T-cell (primary cell): ENCODE measurements at regions not wholly inside any gene's neighbourhood (a gene's known extent, or its start where the extent isn't known, plus 50 kb on each side); places are given as distances from the start of the nearest gene placed in this dataset.

Source experiments
- ATAC-seq, 4 experiments: fragments of 200-7000 bp in 3 of 4; fragments of 150-1000 bp in 1 of 4; cut with Tn5 transposase; replicated peaks in 1 of 4; 1 replicate in 3 of 4; 2 replicates in 1 of 4; pipeline ENCODE4 v1.10.0; 2021; ENCODE audit warnings: moderate library complexity in 3 of 4, mild to moderate bottlenecking in 2 of 4, moderate number of reproducible peaks in 1 of 4
- CTCF ChIA-PET, 2 donors: fragments of 300-600 bp; sonication (Branson Sonifier 250); formaldehyde crosslinking; loops; one replicate each; lab custom pipeline; 2022; ENCODE audit warnings: antibody characterized with exemption in 2 of 2; lab: Charles Lee
- POLR2A ChIA-PET, 2 donors: fragments of 300-600 bp; sonication (Branson Sonifier 250); formaldehyde crosslinking; loops; one replicate each; lab custom pipeline; 2022; ENCODE audit warnings: antibody characterized with exemption in 2 of 2; lab: Charles Lee
- DNase-seq, 35 experiments: peaks; one replicate each; pipeline versions ENCODE4 v3.0.0 to v3.0.0-alpha.2; 2013 to 2023
- H3K27ac ChIP-seq: one replicate; pipeline ENCODE4 v1.5.1; 2013; ENCODE audit warnings: low read length
- H3K27me3 ChIP-seq, 2 experiments: replicated peaks in 1 of 2; 1 replicate in 1 of 2; 2 replicates in 1 of 2; pipeline versions ENCODE4 v1.6.1 to v1.7.0; 2013; ENCODE audit warnings: low read length in 1 of 2, mixed read lengths in 1 of 2; ENCODE audit not compliant: control insufficient read depth in 2 of 2, insufficient read depth in 2 of 2; ENCODE audit errors: extremely low read depth in 1 of 2
- H3K36me3 ChIP-seq, 2 donors: 1 replicate in 1 of 2; 2 replicates in 1 of 2; pipeline versions ENCODE4 v1.6.1 to v1.7.0; 2013; ENCODE audit warnings: low read length in 1 of 2; ENCODE audit not compliant: control insufficient read depth in 2 of 2, insufficient read depth in 1 of 2; ENCODE audit errors: extremely low read depth in 1 of 2
- H3K4me1 ChIP-seq, 2 experiments: 1 replicate in 1 of 2; 2 replicates in 1 of 2; pipeline versions ENCODE4 v1.6.1 to v1.7.0; 2013; ENCODE audit warnings: low read length in 2 of 2, mixed read lengths in 1 of 2; ENCODE audit not compliant: insufficient read depth in 2 of 2, control insufficient read depth in 1 of 2; ENCODE audit errors: extremely low read depth in 1 of 2
- H3K4me3 ChIP-seq, 2 donors: 1 replicate in 1 of 2; 2 replicates in 1 of 2; pipeline versions ENCODE4 v1.5.1 to v1.7.0; 2013; ENCODE audit warnings: mild to moderate bottlenecking in 2 of 2, low read length in 1 of 2, moderate library complexity in 1 of 2; ENCODE audit not compliant: control insufficient read depth in 1 of 2; ENCODE audit errors: extremely low read depth in 1 of 2
- H3K9me3 ChIP-seq: 2 replicates; pipeline ENCODE4 v1.7.0; 2013
- H3K27ac Mint-ChIP-seq, 2 donors: one replicate each; pipeline ENCODE4 v1.8.0; 2020 to 2021; ENCODE audit warnings: mild to moderate bottlenecking in 2 of 2, mixed read lengths in 2 of 2
- H3K27me3 Mint-ChIP-seq, 2 donors: one replicate each; pipeline ENCODE4 v1.8.0; 2021 to 2022; ENCODE audit warnings: mixed read lengths in 2 of 2
- H3K36me3 Mint-ChIP-seq: one replicate; pipeline ENCODE4 v1.8.0; 2021; ENCODE audit warnings: mixed read lengths
- H3K4me1 Mint-ChIP-seq, 3 donors: one replicate each; pipeline ENCODE4 v1.8.0; 2020 to 2022; ENCODE audit warnings: mixed read lengths in 3 of 3, mild to moderate bottlenecking in 1 of 3
- H3K4me3 Mint-ChIP-seq, 3 donors: one replicate each; pipeline ENCODE4 v1.8.0; 2020 to 2022; ENCODE audit warnings: mild to moderate bottlenecking in 3 of 3, mixed read lengths in 3 of 3, moderate library complexity in 3 of 3
- H3K9me3 Mint-ChIP-seq, 3 donors: one replicate each; pipeline ENCODE4 v1.8.0; 2020 to 2022; ENCODE audit warnings: mixed read lengths in 3 of 3
- WGBS: methylation state at CpG from one replicate; pipeline ENCODE4 v1.1.5; 2013; ENCODE audit warnings: missing lambda C conversion rate; ENCODE audit not compliant: insufficient coverage; 5-methylcytosine and 5-hydroxymethylcytosine counted together

GRCh38 chr19:32178956-32179355 is 166.5 kb upstream of the ZNF507 start:
- H3K27me3 Mint-ChIP-seq: no peaks in the 10 kb centered on the region
- ChIA-PET CTCF (no interaction called here), POLR2A (no interaction called here)
- H3K4me1 ChIP-seq: no peaks in the 10 kb centered on the region
- 76% methylated on average over 7 of the region's 7 CpGs for WGBS
- no peak overlapping the region for H3K4me3 Mint-ChIP-seq
- H3K27me3 ChIP-seq: peaks cover 0 to 12% of the 10 kb centered on the region in 2 experiments
- no peak overlapping the region for H3K27ac ChIP-seq
- DNase-seq: no peak
- H3K27ac Mint-ChIP-seq: no peak overlapping the region
- no peaks in the 10 kb centered on the region for H3K9me3 Mint-ChIP-seq
- no peaks in the 10 kb centered on the region for H3K36me3 ChIP-seq
- no peak overlapping the region for H3K4me3 ChIP-seq
- H3K36me3 Mint-ChIP-seq: no peaks in the 10 kb centered on the region
- H3K9me3 ChIP-seq: no peaks in the 10 kb centered on the region
- H3K4me1 Mint-ChIP-seq: no peaks in the 10 kb centered on the region
- ATAC-seq: no peak

GRCh38 chr19:32181216-32181920 is 164.0 kb upstream of the ZNF507 start:
- no peak for DNase-seq
- WGBS: 90% methylated on average over 8 of the region's 13 CpGs
- no peaks in the 10 kb centered on the region for H3K4me1 Mint-ChIP-seq

GRCh38 chr19:32186542-32187330 is 158.7 kb upstream of the ZNF507 start:
- ChIA-PET CTCF (no interaction called here), POLR2A (no interaction called here)
- 79% methylated on average over 4 of the region's 6 CpGs for WGBS
- peaks cover 0 to 5% (median 0%) of the 10 kb centered on the region in 3 donors for H3K9me3 Mint-ChIP-seq
- Histone ChIP-seq H3K4me3 (no peak overlapping the region), H3K27me3 (peaks cover 0 to 11% of the 10 kb centered on the region in 2 experiments), H3K4me1 (no peaks in the 10 kb centered on the region), H3K36me3 (no peaks in the 10 kb centered on the region), H3K27ac (no peak overlapping the region), H3K9me3 (no peaks in the 10 kb centered on the region)
- no peak for DNase-seq
- H3K27me3 Mint-ChIP-seq: peaks cover 0 to 2% of the 10 kb centered on the region in 2 donors
- H3K36me3 Mint-ChIP-seq: no peaks in the 10 kb centered on the region
- H3K4me3 Mint-ChIP-seq: no peak overlapping the region
- H3K4me1 Mint-ChIP-seq: no peaks in the 10 kb centered on the region
- ATAC-seq: no peak
- no peak overlapping the region for H3K27ac Mint-ChIP-seq

More at GRCh38 chr19:32181216-32181920, 164.0 kb upstream of the ZNF507 start:
- H3K27me3 Mint-ChIP-seq: no peaks in the 10 kb centered on the region
- POLR2A ChIA-PET: no interaction called here
- CTCF ChIA-PET: no interaction called here
- no peak overlapping the region for H3K4me3 Mint-ChIP-seq
- Histone ChIP-seq H3K27me3 (peaks cover 0 to 12% of the 10 kb centered on the region in 2 experiments), H3K36me3 (no peaks in the 10 kb centered on the region), H3K27ac (no peak overlapping the region), H3K4me3 (no peak overlapping the region), H3K4me1 (no peaks in the 10 kb centered on the region), H3K9me3 (no peaks in the 10 kb centered on the region)
- peaks cover 0 to 5% (median 0%) of the 10 kb centered on the region in 3 donors for H3K9me3 Mint-ChIP-seq
- no peak overlapping the region for H3K27ac Mint-ChIP-seq
- ATAC-seq: no peak
- no peaks in the 10 kb centered on the region for H3K36me3 Mint-ChIP-seq

DNA sequence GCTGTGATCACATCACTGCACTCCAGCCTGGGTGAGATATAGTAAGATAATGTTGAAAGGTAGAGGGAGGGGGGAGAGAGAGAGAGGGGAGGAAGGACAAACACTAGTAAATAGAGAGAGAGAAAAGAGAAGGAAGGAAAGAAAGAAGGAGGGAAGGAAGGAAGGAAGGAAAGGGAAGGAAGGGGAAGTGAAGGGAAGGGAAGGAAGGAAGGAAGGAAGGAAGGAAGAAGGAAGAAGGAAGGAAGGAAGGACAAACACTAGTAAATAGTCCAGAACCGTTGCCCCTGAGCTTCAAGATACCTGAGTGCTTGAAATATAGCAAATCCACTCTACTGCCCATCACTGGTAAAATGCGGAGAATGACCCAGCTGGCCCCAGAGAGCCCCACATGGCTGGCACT is 156.5 kb upstream of the ZNF507 start:
- ATAC-seq (no peak), DNase-seq (no peak)
- Histone ChIP-seq H3K27me3 (peaks cover 0 to 12% of the 10 kb centered on the region in 2 experiments), H3K4me3 (no peak overlapping the region), H3K4me1 (no peaks in the 10 kb centered on the region), H3K27ac (no peak overlapping the region), H3K36me3 (no peaks in the 10 kb centered on the region), H3K9me3 (no peaks in the 10 kb centered on the region)
- POLR2A ChIA-PET: no interaction called here
- H3K36me3 Mint-ChIP-seq: no peaks in the 10 kb centered on the region
- no CpG with 5 or more reads among the region's 2 CpGs for WGBS
- H3K9me3 Mint-ChIP-seq: peaks cover 0 to 5% (median 0%) of the 10 kb centered on the region in 3 donors
- CTCF ChIA-PET: no interaction called here
- H3K4me1 Mint-ChIP-seq: no peaks in the 10 kb centered on the region
- H3K27ac Mint-ChIP-seq: no peak overlapping the region
- H3K27me3 Mint-ChIP-seq: peaks cover 0 to 2% of the 10 kb centered on the region in 2 donors
- H3K4me3 Mint-ChIP-seq: no peak overlapping the region

GRCh38 chr19:32189956-32190706 is 155.3 kb upstream of the ZNF507 start:
- no peaks in the 10 kb centered on the region for H3K9me3 ChIP-seq
- Mint-ChIP-seq H3K9me3 (peaks cover 0 to 4% (median 2%) of the 10 kb centered on the region in 3 donors), H3K27me3 (peaks cover 0 to 2% of the 10 kb centered on the region in 2 donors), H3K27ac (no peak overlapping the region), H3K36me3 (no peaks in the 10 kb centered on the region), H3K4me1 (no peaks in the 10 kb centered on the region), H3K4me3 (no peak overlapping the region)
- peaks cover 0 to 12% of the 10 kb centered on the region in 2 experiments for H3K27me3 ChIP-seq
- CTCF ChIA-PET: interaction anchor here in 1 of 2 donors (0.6 kb wide), 1 partner anchor 33 kb away, joined by 4 read pairs; no protein-coding TSS in a partner anchor
- DNase-seq (no peak), ATAC-seq (no peak)
- H3K4me1 ChIP-seq: no peaks in the 10 kb centered on the region
- POLR2A ChIA-PET: interaction anchor here in 1 of 2 donors (0.6 kb wide), 1 partner anchor 10 kb away, joined by 4 read pairs; no protein-coding TSS in a partner anchor
- H3K36me3 ChIP-seq: no peaks in the 10 kb centered on the region
- WGBS: 50% methylated on average over 1 of the region's 6 CpGs
- no peak overlapping the region for H3K27ac ChIP-seq
- no peak overlapping the region for H3K4me3 ChIP-seq

DNA sequence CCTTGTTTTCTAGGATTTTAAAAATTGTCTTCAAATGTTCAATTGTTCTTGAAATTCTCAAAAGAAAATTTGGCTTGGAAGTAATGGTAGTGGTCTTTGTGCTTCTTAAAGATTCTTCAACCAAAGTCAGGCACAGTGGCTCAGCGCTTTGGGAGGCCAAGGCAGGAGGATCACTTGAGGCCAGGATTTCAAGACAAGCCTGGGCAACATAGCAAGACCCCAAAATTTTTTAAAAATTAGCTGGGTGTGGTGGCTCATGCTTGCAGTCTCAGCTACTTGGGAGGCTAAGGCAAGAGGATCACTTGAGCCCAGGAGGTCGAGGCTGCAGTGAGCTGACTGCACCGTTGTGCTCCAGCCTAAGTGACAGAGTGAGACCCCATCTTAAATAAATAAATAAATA is 153.5 kb upstream of the ZNF507 start:
- no peak overlapping the region for H3K4me3 Mint-ChIP-seq
- CTCF ChIA-PET: no interaction called here
- Histone ChIP-seq H3K4me3 (no peak overlapping the region), H3K36me3 (no peaks in the 10 kb centered on the region), H3K4me1 (no peaks in the 10 kb centered on the region), H3K27ac (no peak overlapping the region), H3K27me3 (peaks cover 0 to 16% of the 10 kb centered on the region in 2 experiments), H3K9me3 (no peaks in the 10 kb centered on the region)
- no peak overlapping the region for H3K27ac Mint-ChIP-seq
- WGBS: no CpG with 5 or more reads among the region's 3 CpGs
- no peak for DNase-seq
- no peaks in the 10 kb centered on the region for H3K36me3 Mint-ChIP-seq
- peaks cover 0 to 4% (median 0%) of the 10 kb centered on the region in 3 donors for H3K9me3 Mint-ChIP-seq
- peaks cover 0 to 4% of the 10 kb centered on the region in 2 donors for H3K27me3 Mint-ChIP-seq
- POLR2A ChIA-PET: no interaction called here
- no peaks in the 10 kb centered on the region for H3K4me1 Mint-ChIP-seq
- no peak for ATAC-seq
